ENCODE measurements at regions not wholly inside any gene's neighbourhood (a gene's known extent, or its start where the extent isn't known, plus 50 kb on each side); places are given as distances from the start of the nearest gene placed in this dataset.
"Not testable (repeated sequence)": the region's sequence is repeated elsewhere in the genome, so short reads cannot be mapped to it uniquely, and the experiment has no call there.

GRCh38 chr9:29189221-29189620, 1615.9 kb upstream of the C9orf72 start:
- not testable (repeated sequence) for TF ChIP-seq POLR2A (IDR thresholded peaks at IDR 0.05; ENCODE audit: low read length); GATA1 (IDR thresholded peaks at IDR 0.05; ENCODE audit: low read depth, low read length)

Data from erythroblast (primary cell).